ENCODE measurements at regions not wholly inside any gene's neighbourhood (a gene's known extent, or its start where the extent isn't known, plus 50 kb on each side); places are given as distances from the start of the nearest gene placed in this dataset.
"Not testable (repeated sequence)": the region's sequence is repeated elsewhere in the genome, so short reads cannot be mapped to it uniquely, and the experiment has no call there.

GRCh38 chr18:27567434-27567833 is 382.3 kb upstream of the CHST9 start:
- FAIRE-seq: no peak

- no peak for FAIRE-seq
Measured at GRCh38 chr18:27564066-27564465, 379.0 kb upstream of the CHST9 start.

GRCh38 chr18:27558388-27559155 is 373.5 kb upstream of the CHST9 start:
- no peak for FAIRE-seq

DNA sequence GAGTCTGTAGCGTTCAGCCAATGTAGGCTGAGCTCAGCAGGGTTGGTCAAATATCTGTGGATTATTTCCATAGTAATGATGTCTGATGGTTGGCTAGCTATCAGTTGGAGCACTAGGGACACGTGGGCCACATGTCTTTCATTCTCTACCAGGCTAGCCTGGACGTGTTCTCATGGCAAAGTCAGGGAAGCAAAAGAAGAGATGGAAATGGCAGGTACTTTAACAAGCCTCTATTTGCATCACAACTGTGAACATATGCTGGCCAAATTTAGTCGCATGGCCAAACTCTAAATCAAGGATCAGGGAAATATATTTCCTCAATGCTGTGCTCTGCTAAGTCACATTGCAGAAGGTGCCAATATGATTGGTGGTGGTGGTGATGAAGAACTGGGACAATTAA is 371.6 kb upstream of the CHST9 start:
- no peak for FAIRE-seq

DNA sequence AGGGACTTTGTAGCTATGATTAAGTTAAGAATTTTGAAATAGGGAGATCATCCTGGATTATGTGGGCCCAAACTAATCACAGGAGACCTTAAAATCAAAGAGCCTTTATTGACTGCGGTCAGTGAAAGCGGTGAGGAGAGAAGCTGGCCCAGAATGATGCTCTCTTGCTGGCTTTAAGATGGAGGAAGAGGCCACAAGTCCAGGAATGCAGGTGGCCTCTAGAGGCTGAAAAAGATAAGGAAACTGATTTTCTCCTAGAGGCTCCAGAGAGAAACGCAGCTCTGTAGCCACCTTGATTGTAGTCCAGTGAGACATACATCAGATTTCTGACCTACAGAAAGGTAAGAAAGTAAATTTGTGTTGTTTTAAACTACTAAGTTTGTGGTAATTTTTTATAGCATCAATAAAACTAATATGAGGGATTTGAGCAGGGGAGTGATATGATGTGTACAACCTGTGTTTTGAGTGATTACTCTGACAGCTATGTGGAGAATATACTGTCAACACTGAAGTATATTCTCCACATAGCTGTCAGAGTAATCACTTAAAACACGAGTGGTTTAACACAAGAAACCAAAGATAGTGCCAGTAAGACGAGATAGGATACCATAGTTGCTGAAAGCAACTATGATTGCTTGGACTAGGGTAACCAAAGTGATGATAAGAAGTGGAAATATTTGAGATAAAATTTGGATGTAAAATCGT is 364.4 kb upstream of the CHST9 start:
- FAIRE-seq: no peak

GRCh38 chr18:27546991-27547390 is 361.9 kb upstream of the CHST9 start:
- FAIRE-seq: no peak

DNA sequence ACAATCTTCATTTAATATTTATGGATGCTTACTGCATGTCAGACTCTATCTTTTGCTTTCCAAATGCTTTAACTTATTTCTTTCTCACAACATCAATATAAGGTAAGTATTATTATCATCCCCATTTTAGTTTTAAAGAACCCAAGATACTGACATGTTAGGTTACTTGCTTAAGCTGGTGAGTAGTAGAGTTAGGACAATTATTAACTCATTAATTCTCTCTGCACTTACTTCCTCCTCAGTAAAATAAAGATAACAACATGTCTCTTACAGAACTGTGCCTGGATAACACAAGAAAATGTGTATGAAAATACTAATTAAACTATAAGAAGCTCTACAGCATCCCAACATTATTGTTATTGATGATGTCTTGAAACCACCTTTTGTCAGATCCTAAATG is 359.1 kb upstream of the CHST9 start:
- no peak for FAIRE-seq

- FAIRE-seq: no peak
Measured at GRCh38 chr18:27541293-27541692, 356.2 kb upstream of the CHST9 start.

DNA sequence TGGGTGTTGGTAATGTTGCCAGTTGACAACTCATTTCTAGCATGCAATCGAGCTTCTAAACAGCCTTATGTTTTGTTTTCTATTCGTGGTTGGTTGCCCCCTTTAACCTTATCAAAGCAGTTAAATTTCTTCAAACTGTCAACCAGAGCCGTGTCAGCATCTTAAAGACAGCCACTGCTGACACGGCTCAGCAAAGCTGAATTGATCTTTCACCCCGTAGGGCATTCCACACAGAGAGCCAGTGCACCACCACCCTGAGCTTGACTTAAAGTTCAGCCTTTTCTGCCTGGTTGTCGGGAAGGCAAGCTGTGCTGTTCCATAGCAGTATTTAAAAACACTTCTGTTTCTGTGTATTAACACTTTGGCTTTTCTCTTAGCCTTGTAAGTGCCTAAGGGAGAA is 355.0 kb upstream of the CHST9 start:
- FAIRE-seq: no peak

GRCh38 chr18:27528925-27529521 is 343.9 kb upstream of the CHST9 start:
- no peak for FAIRE-seq

DNA sequence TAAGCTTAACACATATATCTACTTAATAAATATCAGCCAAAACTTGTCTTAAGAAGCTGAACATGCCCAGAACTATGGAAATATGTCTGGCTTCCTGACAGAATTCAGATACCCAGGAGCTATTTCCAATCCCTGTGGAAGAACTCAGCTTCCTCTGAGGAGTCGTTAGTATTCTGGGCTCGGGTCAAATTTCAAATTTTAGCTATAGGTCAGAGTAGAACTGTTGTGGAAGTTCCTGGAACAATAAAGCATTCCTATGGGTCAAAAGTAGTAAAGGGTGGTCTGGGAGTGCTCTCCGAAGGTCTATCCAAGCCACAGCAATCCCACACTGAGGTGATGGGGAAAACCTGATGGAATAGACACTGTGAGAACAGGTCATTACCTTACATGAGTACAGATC is 342.7 kb upstream of the CHST9 start:
- FAIRE-seq: no peak

DNA sequence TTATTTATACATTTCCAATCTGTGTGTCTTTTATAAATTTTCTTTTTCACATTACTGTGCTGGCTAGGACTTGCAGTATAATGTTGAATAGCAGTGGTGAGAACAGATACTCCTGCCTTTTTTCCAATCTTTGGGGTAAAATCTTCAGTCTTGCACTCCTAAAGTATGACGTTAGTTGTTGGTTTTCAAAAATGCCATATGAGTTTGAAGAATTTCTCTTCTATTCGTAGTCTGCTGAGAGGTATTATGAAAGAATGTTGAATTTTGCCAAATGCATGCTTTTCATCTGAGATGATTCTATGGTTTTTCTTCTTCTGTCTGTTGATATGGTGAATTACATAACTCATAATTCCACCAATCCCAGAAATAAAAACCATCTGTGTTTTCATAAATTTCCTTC is 335.3 kb upstream of the CHST9 start:
- no peak for FAIRE-seq

DNA sequence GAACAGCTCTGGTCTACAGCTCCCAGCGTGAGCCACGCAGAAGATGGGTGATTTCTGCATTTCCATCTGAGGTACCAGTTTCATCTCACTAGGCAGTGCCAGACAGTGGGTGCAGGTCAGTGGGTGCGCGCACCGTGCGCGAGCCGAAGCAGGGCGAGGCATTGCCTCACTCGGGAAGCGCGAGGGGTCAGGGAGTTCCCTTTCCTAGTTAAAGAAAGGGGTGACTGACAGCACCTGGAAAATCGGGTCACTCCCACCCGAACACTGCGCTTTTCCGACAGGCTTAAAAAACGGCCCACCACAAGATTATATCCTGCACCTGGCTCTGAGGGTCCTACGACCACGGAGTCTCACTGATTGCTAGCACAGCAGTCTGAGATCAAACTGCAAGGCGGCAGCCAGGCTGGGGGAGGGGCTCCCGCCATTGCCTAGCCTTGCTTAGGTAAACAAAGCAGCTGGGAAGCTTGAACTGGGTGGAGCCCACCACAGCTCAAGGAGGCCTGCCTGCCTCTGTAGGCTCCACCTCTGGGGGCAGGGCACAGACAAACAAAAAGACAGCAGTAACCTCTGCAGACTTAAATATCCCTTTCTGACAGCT is 325.0 kb upstream of the CHST9 start:
- FAIRE-seq: not testable (repeated sequence)

DNA sequence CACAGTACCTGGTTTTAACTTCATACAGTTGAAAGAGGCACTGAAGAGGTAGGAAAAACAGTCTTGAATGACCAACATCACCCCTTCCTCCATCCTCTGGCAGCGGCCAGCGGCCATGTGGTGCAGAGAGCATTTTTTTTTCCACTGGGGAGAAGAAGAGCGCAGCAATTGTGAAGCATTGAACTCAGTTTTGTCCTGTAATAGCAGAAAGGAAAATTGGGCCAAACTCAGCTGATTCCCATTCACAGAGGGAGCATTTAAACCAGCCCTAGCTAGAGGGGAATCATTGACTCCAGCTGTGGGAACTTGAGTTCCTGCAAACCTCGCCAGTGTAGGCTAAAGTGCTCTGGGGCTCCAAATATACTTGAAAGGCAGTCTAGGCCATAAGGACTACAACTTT is 316.6 kb upstream of the CHST9 start:
- FAIRE-seq: no peak

DNA sequence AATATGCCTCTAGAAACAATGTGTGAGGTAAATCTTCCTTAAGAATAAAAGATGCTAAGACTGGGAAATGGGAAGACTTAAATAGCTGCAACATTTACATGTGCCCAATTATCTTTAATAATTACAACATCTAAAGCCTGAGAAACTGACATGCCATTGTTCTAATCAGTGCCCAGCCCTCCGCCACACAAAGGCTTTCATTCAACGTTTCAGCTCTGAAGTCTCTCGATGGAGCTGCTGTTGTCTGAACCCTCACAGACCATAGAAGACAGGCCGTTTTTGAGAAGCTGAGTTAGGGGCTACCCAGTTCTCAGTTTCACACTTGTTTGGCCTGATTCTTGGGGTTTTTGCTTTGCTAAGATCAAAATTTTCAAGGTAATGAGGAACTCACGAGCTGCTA is 315.4 kb upstream of the CHST9 start:
- no peak for FAIRE-seq

DNA sequence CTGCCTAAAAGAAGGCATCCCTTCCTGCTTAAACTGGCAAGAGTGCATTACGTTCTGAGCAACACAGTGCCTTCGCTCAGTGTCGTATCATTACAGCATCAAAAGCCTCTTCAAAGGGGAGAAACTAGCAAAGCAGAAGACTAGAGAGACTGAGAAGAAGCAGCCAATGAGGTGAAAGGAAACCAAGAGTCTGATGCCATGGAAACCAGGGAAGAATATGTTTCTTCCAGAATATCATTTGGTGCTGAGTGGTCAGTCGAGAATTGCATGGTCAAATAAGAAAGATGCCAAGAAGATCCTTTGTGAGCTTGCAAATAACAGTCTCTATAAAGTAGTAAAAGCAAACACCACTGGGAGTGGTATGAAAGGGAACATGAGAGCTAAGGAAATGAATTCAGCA is 312.1 kb upstream of the CHST9 start:
- FAIRE-seq: no peak

GRCh38 chr18:27493182-27493581 is 308.1 kb upstream of the CHST9 start:
- no peak for FAIRE-seq

DNA sequence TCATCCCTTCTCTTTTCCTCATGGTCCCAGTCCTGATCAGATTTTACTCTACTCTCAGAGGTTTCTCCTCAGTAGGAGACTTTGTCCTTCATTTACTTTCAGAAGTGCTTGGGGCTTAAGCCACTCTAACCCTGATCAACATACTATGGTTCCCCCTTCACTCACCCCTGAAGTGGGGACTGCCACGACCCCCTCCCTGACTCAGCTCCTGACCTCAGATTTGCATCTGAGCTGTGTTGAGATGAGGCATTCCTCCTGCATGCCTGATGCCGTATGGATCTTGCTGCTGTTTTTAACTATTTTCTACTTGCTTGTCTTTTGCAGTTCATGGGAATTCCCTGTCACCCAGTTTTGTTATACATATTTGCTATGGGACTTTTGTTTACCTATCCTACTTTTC is 306.7 kb upstream of the CHST9 start:
- FAIRE-seq: no peak

DNA sequence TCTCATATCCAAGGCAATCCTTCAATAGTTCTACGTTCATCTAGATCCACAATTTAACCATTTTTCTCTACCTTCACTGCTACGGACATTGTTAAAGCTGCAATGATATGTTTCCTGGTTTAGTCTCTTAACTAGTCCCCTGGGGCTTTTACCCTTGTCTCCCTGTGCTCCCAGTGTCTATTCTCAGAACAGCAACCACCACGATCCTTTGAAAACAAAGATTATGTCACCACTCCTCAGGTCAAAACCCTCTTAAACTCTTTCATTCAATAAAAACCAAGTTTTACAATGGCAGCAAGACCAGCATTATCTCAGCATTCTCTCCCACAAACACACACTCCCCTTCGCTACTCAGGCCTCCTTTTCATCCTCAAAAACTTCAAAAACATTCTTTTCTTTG is 298.2 kb upstream of the CHST9 start:
- no peak for FAIRE-seq

DNA sequence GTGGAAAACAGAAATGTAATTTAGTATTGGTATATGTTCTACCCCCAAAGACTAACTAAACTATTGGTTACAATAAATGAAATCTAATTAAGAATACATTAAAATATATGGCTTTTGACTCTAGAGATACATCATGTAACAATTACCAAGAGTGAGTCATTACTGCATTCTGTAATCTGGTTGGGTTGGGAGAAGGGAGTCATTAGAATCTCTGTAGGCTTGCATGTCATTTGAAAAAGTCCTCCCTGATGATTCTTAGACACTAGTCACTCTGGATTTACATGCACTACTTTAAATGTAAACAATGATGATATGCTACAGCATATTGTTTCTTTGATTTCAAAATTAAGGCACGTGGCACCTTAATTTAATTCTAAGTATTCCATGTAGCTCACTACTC is 293.4 kb upstream of the CHST9 start:
- no peak for FAIRE-seq

- FAIRE-seq: no peak
Measured at GRCh38 chr18:27473318-27473717, 288.2 kb upstream of the CHST9 start.

DNA sequence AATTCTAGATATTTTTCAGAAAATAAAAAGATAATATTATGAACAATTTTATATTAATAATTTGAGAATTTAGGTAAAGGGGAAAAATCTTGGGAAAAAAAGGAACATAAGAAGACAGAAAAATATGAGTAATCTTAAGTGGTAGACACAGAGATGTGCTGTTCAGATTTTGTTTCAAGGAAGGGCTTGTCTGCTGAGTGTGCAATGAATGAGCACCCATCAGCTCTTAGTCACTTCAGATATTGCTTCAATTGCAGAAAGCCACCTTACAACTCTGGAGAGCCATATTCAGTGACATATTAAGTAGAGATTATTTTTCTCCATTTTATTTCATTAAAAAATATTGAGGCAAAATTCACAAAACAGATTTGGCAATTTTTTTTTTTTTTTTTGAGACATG is 282.0 kb upstream of the CHST9 start:
- FAIRE-seq: no peak

DNA sequence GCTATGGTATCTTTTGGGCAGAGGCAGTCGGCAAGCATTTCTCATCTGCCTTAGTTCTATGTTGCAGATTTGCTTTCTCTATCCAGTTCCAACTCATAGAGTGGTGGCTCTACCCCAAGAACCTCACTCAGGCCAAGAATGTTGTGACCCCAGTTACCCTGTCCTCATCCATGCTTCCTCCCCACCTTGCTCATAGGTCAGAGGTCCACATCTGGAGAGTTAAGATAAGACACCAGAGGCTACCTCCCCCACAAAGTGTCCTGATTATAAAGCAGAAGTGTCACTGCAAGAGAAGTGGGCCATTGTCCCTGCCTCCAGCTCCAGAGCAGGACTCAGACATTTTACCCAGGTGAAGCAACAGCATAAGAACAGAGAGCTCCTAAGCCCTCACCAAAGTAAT is 276.8 kb upstream of the CHST9 start:
- FAIRE-seq: no peak

DNA sequence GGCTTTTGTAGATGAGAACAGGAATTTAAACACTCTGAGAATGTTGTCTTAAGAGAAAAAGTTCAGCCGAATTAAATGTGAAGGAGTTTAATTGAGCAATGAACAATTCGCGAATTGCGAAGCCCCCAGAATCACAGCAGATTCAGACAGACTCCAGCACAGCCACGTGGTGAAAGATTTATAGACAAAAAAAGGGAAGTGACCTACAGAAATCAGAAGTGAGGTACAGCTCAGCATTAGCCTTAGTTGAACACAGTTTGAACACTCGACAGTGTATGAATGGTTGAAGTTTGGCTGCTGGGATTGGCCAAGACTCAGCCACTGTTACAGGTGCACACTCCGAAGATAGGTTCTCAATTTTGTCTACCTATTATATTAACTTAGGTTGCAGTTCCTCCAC is 264.0 kb upstream of the CHST9 start:
- FAIRE-seq: no peak

Measured in G401.6 (cell line).